ENCODE measurements at regions not wholly inside any gene's neighbourhood (a gene's known extent, or its start where the extent isn't known, plus 50 kb on each side); places are given as distances from the start of the nearest gene placed in this dataset.

GRCh38 chr20:47953471-47953870, 168.2 kb upstream of the SULF2 start:
- TF ChIP-seq CTCF (IDR thresholded peaks at IDR 0.05): no peak
- Histone ChIP-seq H3K4me1 (ENCODE audit: control insufficient read depth in 1 of 2, insufficient read depth in 2 of 2, low read length in 2 of 2) (no peaks in the 10 kb centered on the region), H3K9me3 (replicated peaks in 1 of 2; ENCODE audit: control insufficient read depth in 1 of 2, insufficient read depth in 1 of 2, low read length in 2 of 2) (no peaks in the 10 kb centered on the region), H3K79me2 (ENCODE audit: insufficient read depth, low read length) (no peaks in the 10 kb centered on the region), H3K36me3 (replicated peaks in 1 of 2; ENCODE audit: control insufficient read depth in 1 of 2, insufficient read depth in 2 of 2, low read length in 2 of 2) (no peaks in the 10 kb centered on the region), H4K20me1 (ENCODE audit: insufficient read depth, low read length) (no peaks in the 10 kb centered on the region), H3K4me2 (replicated peaks; ENCODE audit: extremely low read depth, low read length, poor library complexity, severe bottlenecking) (no peak overlapping the region), H3K9ac (ENCODE audit: insufficient read depth, low read length, poor library complexity, severe bottlenecking) (no peak overlapping the region), H3K27me3 (ENCODE audit: control insufficient read depth in 2 of 2, insufficient read depth in 2 of 2, low read length in 2 of 2) (no peaks in the 10 kb centered on the region), H3K27ac (ENCODE audit: low read depth in 1 of 2, low read length in 2 of 2) (no peak overlapping the region), H3K4me3 (replicated peaks in 1 of 3; ENCODE audit: low read depth in 2 of 3, low read length in 3 of 3) (no peak overlapping the region), H2AFZ (ENCODE audit: insufficient read depth, low read depth, low read length, poor library complexity, severe bottlenecking) (no peak overlapping the region)
- H3K36me3 Mint-ChIP-seq: no peaks in the 10 kb centered on the region
- DNase-seq: no peak
- no peak overlapping the region for H3K27ac Mint-ChIP-seq
- H3K4me1 Mint-ChIP-seq: peaks cover 2% of the 10 kb centered on the region
- intact Hi-C loops (cut with micrococcal nuclease): no loop called here
- H3K27me3 Mint-ChIP-seq (ENCODE audit: low read depth in 3 of 3): peaks cover 5 to 16% (median 8%) of the 10 kb centered on the region in 3 donors
- 93% methylated on average over 3 of the region's 6 CpGs for WGBS (ENCODE audit: insufficient coverage)
- H3K4me3 Mint-ChIP-seq: no peak overlapping the region
- peaks cover 0 to 5% (median 0%) of the 10 kb centered on the region in 7 donors for H3K9me3 Mint-ChIP-seq

GRCh38 chr20:47952023-47952564, 166.8 kb upstream of the SULF2 start:
- intact Hi-C loops (cut with micrococcal nuclease): no loop called here
- DNase-seq: no peak
- no peaks in the 10 kb centered on the region for H3K9me3 ChIP-seq (replicated peaks in 1 of 2; ENCODE audit: control insufficient read depth in 1 of 2, insufficient read depth in 1 of 2, low read length in 2 of 2)
- WGBS (ENCODE audit: insufficient coverage): 88% methylated on average over 7 of the region's 9 CpGs
- peaks cover 0 to 5% (median 0%) of the 10 kb centered on the region in 7 donors for H3K9me3 Mint-ChIP-seq
- H3K36me3 ChIP-seq (replicated peaks in 1 of 2; ENCODE audit: control insufficient read depth in 1 of 2, insufficient read depth in 2 of 2, low read length in 2 of 2): no peaks in the 10 kb centered on the region
- peaks cover 2% of the 10 kb centered on the region for H3K4me1 Mint-ChIP-seq
- no peaks in the 10 kb centered on the region for H3K36me3 Mint-ChIP-seq
- H4K20me1 ChIP-seq (ENCODE audit: insufficient read depth, low read length): no peaks in the 10 kb centered on the region
- no peak overlapping the region for H3K27ac Mint-ChIP-seq
- H3K9ac ChIP-seq (ENCODE audit: insufficient read depth, low read length, poor library complexity, severe bottlenecking): no peak overlapping the region
- H3K4me3 Mint-ChIP-seq: no peak overlapping the region
- H3K27me3 ChIP-seq (ENCODE audit: control insufficient read depth in 2 of 2, insufficient read depth in 2 of 2, low read length in 2 of 2): no peaks in the 10 kb centered on the region
- H2AFZ ChIP-seq (ENCODE audit: insufficient read depth, low read depth, low read length, poor library complexity, severe bottlenecking): no peak overlapping the region
- peaks cover 2 to 17% (median 8%) of the 10 kb centered on the region in 3 donors for H3K27me3 Mint-ChIP-seq (ENCODE audit: low read depth in 3 of 3)
- no peaks in the 10 kb centered on the region for H3K79me2 ChIP-seq (ENCODE audit: insufficient read depth, low read length)
- H3K4me2 ChIP-seq (replicated peaks; ENCODE audit: extremely low read depth, low read length, poor library complexity, severe bottlenecking): no peak overlapping the region
- no peaks in the 10 kb centered on the region for H3K4me1 ChIP-seq (ENCODE audit: control insufficient read depth in 1 of 2, insufficient read depth in 2 of 2, low read length in 2 of 2)
- no peak overlapping the region for H3K4me3 ChIP-seq (replicated peaks in 1 of 3; ENCODE audit: low read depth in 2 of 3, low read length in 3 of 3)
- H3K27ac ChIP-seq (ENCODE audit: low read depth in 1 of 2, low read length in 2 of 2): no peak overlapping the region
- no peak for TF ChIP-seq CTCF (IDR thresholded peaks at IDR 0.05)

Measured in CD14-positive monocyte (primary cell).